Keratinocyte (primary cell): ENCODE measurements at regions not wholly inside any gene's neighbourhood (a gene's known extent, or its start where the extent isn't known, plus 50 kb on each side); places are given as distances from the start of the nearest gene placed in this dataset.

Experiments
- CTCF ChIP-seq, 3 experiments: IDR thresholded peaks in 1 of 3; conservative IDR thresholded peaks in 1 of 3; optimal IDR thresholded peaks in 1 of 3; 2 replicates in 2 of 3; 3 replicates in 1 of 3; pipeline versions ENCODE3 to v1.5.1; 2011; ENCODE audit warnings: low read length in 3 of 3, mild to moderate bottlenecking in 3 of 3, moderate library complexity in 2 of 3, control low read depth in 1 of 3, inconsistent platforms in 1 of 3; ENCODE audit not compliant: insufficient read depth in 2 of 3; ENCODE audit errors: extremely low read depth in 1 of 3
- EZH2 ChIP-seq: IDR thresholded peaks from one replicate; pipeline ENCODE4 v1.6.1; 2012; ENCODE audit warnings: inconsistent platforms, mild to moderate bottlenecking, low read length, moderate library complexity

DNA sequence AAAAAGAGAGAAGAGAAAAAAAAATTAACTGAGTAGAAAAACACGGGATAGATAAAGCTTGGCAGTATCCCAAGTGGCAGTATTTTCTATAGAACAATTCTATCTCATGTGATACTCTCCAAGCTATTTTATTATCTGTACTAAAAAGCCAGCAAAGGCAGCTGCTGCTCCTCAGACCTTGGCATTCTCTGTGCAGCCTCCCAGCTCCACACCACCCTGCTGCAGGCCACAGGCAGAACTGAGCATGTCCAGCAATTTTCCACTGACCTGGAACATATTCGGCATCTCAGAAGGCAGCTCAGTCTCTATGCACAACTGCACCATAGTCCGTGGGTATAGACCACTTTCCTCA, 1161.4 kb downstream of the IGSF11 start:
- TF ChIP-seq CTCF (optimal IDR thresholded peaks at IDR 0.05 in 1 of 3, IDR thresholded peaks at IDR 0.05 in 1 of 3, conservative IDR thresholded peaks at IDR 0.05 in 1 of 3; ENCODE audit: extremely low read depth in 1 of 3, insufficient read depth in 2 of 3, low read length in 3 of 3), result no peak
- no peak for TF ChIP-seq EZH2
